ENCODE measurements at regions not wholly inside any gene's neighbourhood (a gene's known extent, or its start where the extent isn't known, plus 50 kb on each side); places are given as distances from the start of the nearest gene placed in this dataset.
"Not testable (repeated sequence)": the region's sequence is repeated elsewhere in the genome, so short reads cannot be mapped to it uniquely, and the experiment has no call there.

GRCh38 chr3:194189243-194189791 lies 53.4 kb downstream of the HES1 start:
- Histone ChIP-seq H3K27ac (ENCODE audit: low read length) (no peak overlapping the region), H3K4me1 (ENCODE audit: control insufficient read depth, low read depth, low read length) (peaks cover 6% of the 10 kb centered on the region), H3K9me3 (ENCODE audit: control insufficient read depth, low read depth, low read length) (no peaks in the 10 kb centered on the region)

GRCh38 chr3:194191850-194192249 lies 55.9 kb downstream of the HES1 start:
- not testable (repeated sequence) for H3K27me3 ChIP-seq (ENCODE audit: control insufficient read depth, insufficient read depth, low read length); H3K4me1 ChIP-seq (ENCODE audit: control insufficient read depth, low read depth, low read length); H3K4me3 ChIP-seq (ENCODE audit: low read length); H3K36me3 ChIP-seq (ENCODE audit: control insufficient read depth, low read depth, low read length); H3K9ac ChIP-seq (ENCODE audit: low read length); H3K27ac ChIP-seq (ENCODE audit: low read length); H3K9me3 ChIP-seq (ENCODE audit: control insufficient read depth, low read depth, low read length)

More at GRCh38 chr3:194189243-194189791, 53.4 kb downstream of the HES1 start:
- no peak overlapping the region for H3K4me3 ChIP-seq (ENCODE audit: low read length)
- H3K9ac ChIP-seq (ENCODE audit: low read length), result no peak overlapping the region
- H3K36me3 ChIP-seq (ENCODE audit: control insufficient read depth, low read depth, low read length), result no peaks in the 10 kb centered on the region
- H3K27me3 ChIP-seq (ENCODE audit: control insufficient read depth, insufficient read depth, low read length), result no peaks in the 10 kb centered on the region

GRCh38 chr3:194194051-194194756 lies 58.3 kb downstream of the HES1 start:
- Histone ChIP-seq H3K27ac (ENCODE audit: low read length) (no peak overlapping the region), H3K27me3 (ENCODE audit: control insufficient read depth, insufficient read depth, low read length) (no peaks in the 10 kb centered on the region), H3K9me3 (ENCODE audit: control insufficient read depth, low read depth, low read length) (no peaks in the 10 kb centered on the region), H3K4me1 (ENCODE audit: control insufficient read depth, low read depth, low read length) (no peaks in the 10 kb centered on the region), H3K36me3 (ENCODE audit: control insufficient read depth, low read depth, low read length) (no peaks in the 10 kb centered on the region), H3K4me3 (ENCODE audit: low read length) (no peak overlapping the region), H3K9ac (ENCODE audit: low read length) (no peak overlapping the region)

- no peaks in the 10 kb centered on the region for H3K9me3 ChIP-seq (ENCODE audit: control insufficient read depth, low read depth, low read length)
- H3K27me3 ChIP-seq (ENCODE audit: control insufficient read depth, insufficient read depth, low read length), result no peaks in the 10 kb centered on the region
- no peak overlapping the region for H3K27ac ChIP-seq (ENCODE audit: low read length)
- H3K4me3 ChIP-seq (ENCODE audit: low read length), result no peak overlapping the region
- H3K4me1 ChIP-seq (ENCODE audit: control insufficient read depth, low read depth, low read length), result no peaks in the 10 kb centered on the region
- no peaks in the 10 kb centered on the region for H3K36me3 ChIP-seq (ENCODE audit: control insufficient read depth, low read depth, low read length)
- H3K9ac ChIP-seq (ENCODE audit: low read length), result no peak overlapping the region
These were observed 58.8 kb downstream of the HES1 start for GRCh38 chr3:194194757-194195085.

GRCh38 chr3:194195611-194196010 lies 59.7 kb downstream of the HES1 start:
- H3K9me3 ChIP-seq (ENCODE audit: control insufficient read depth, low read depth, low read length), result no peaks in the 10 kb centered on the region
- no peaks in the 10 kb centered on the region for H3K4me1 ChIP-seq (ENCODE audit: control insufficient read depth, low read depth, low read length)
- no peaks in the 10 kb centered on the region for H3K36me3 ChIP-seq (ENCODE audit: control insufficient read depth, low read depth, low read length)
- no peak overlapping the region for H3K4me3 ChIP-seq (ENCODE audit: low read length)
- no peak overlapping the region for H3K27ac ChIP-seq (ENCODE audit: low read length)
- no peak overlapping the region for H3K9ac ChIP-seq (ENCODE audit: low read length)
- no peaks in the 10 kb centered on the region for H3K27me3 ChIP-seq (ENCODE audit: control insufficient read depth, insufficient read depth, low read length)

GRCh38 chr3:194196876-194197275 lies 60.9 kb downstream of the HES1 start:
- Histone ChIP-seq H3K36me3 (ENCODE audit: control insufficient read depth, low read depth, low read length) (no peaks in the 10 kb centered on the region), H3K27ac (ENCODE audit: low read length) (no peak overlapping the region), H3K9ac (ENCODE audit: low read length) (no peak overlapping the region), H3K9me3 (ENCODE audit: control insufficient read depth, low read depth, low read length) (no peaks in the 10 kb centered on the region), H3K4me1 (ENCODE audit: control insufficient read depth, low read depth, low read length) (no peaks in the 10 kb centered on the region), H3K27me3 (ENCODE audit: control insufficient read depth, insufficient read depth, low read length) (no peaks in the 10 kb centered on the region), H3K4me3 (ENCODE audit: low read length) (no peak overlapping the region)

- Histone ChIP-seq H3K27ac (ENCODE audit: low read length) (no peak overlapping the region), H3K9me3 (ENCODE audit: control insufficient read depth, low read depth, low read length) (no peaks in the 10 kb centered on the region), H3K4me1 (ENCODE audit: control insufficient read depth, low read depth, low read length) (no peaks in the 10 kb centered on the region), H3K4me3 (ENCODE audit: low read length) (no peak overlapping the region), H3K36me3 (ENCODE audit: control insufficient read depth, low read depth, low read length) (no peaks in the 10 kb centered on the region), H3K9ac (ENCODE audit: low read length) (no peak overlapping the region), H3K27me3 (ENCODE audit: control insufficient read depth, insufficient read depth, low read length) (peaks cover 5% of the 10 kb centered on the region)
These were observed 61.5 kb downstream of the HES1 start for GRCh38 chr3:194197396-194197960.

GRCh38 chr3:194197981-194198695 lies 62.2 kb downstream of the HES1 start:
- peaks cover 12% of the 10 kb centered on the region for H3K27me3 ChIP-seq (ENCODE audit: control insufficient read depth, insufficient read depth, low read length)
- no peak overlapping the region for H3K9ac ChIP-seq (ENCODE audit: low read length)
- H3K4me1 ChIP-seq (ENCODE audit: control insufficient read depth, low read depth, low read length), result peaks cover 1% of the 10 kb centered on the region
- no peaks in the 10 kb centered on the region for H3K36me3 ChIP-seq (ENCODE audit: control insufficient read depth, low read depth, low read length)
- no peaks in the 10 kb centered on the region for H3K9me3 ChIP-seq (ENCODE audit: control insufficient read depth, low read depth, low read length)
- no peak overlapping the region for H3K27ac ChIP-seq (ENCODE audit: low read length)
- no peak overlapping the region for H3K4me3 ChIP-seq (ENCODE audit: low read length)

- H3K9ac ChIP-seq (ENCODE audit: low read length), result no peak overlapping the region
- H3K27me3 ChIP-seq (ENCODE audit: control insufficient read depth, insufficient read depth, low read length), result peaks cover 20% of the 10 kb centered on the region
- H3K27ac ChIP-seq (ENCODE audit: low read length), result no peak overlapping the region
- H3K36me3 ChIP-seq (ENCODE audit: control insufficient read depth, low read depth, low read length), result no peaks in the 10 kb centered on the region
- H3K9me3 ChIP-seq (ENCODE audit: control insufficient read depth, low read depth, low read length), result no peaks in the 10 kb centered on the region
- H3K4me1 ChIP-seq (ENCODE audit: control insufficient read depth, low read depth, low read length), result peaks cover 8% of the 10 kb centered on the region
- no peak overlapping the region for H3K4me3 ChIP-seq (ENCODE audit: low read length)
These were observed 63.0 kb downstream of the HES1 start for GRCh38 chr3:194198938-194199337.

GRCh38 chr3:194200422-194201081 lies 64.6 kb downstream of the HES1 start:
- no peak overlapping the region for H3K4me3 ChIP-seq (ENCODE audit: low read length)
- peaks cover 19% of the 10 kb centered on the region for H3K4me1 ChIP-seq (ENCODE audit: control insufficient read depth, low read depth, low read length)
- no peaks in the 10 kb centered on the region for H3K36me3 ChIP-seq (ENCODE audit: control insufficient read depth, low read depth, low read length)
- H3K27me3 ChIP-seq (ENCODE audit: control insufficient read depth, insufficient read depth, low read length), result peaks cover 30% of the 10 kb centered on the region
- no peak overlapping the region for H3K9ac ChIP-seq (ENCODE audit: low read length)
- no peaks in the 10 kb centered on the region for H3K9me3 ChIP-seq (ENCODE audit: control insufficient read depth, low read depth, low read length)
- no peak overlapping the region for H3K27ac ChIP-seq (ENCODE audit: low read length)

GRCh38 chr3:194201953-194202666 lies 66.2 kb downstream of the HES1 start:
- Histone ChIP-seq H3K4me1 (ENCODE audit: control insufficient read depth, low read depth, low read length) (peaks cover 24% of the 10 kb centered on the region), H3K27ac (ENCODE audit: low read length) (no peak overlapping the region), H3K4me3 (ENCODE audit: low read length) (no peak overlapping the region), H3K9ac (ENCODE audit: low read length) (no peak overlapping the region), H3K9me3 (ENCODE audit: control insufficient read depth, low read depth, low read length) (no peaks in the 10 kb centered on the region), H3K27me3 (ENCODE audit: control insufficient read depth, insufficient read depth, low read length) (peaks cover 30% of the 10 kb centered on the region), H3K36me3 (ENCODE audit: control insufficient read depth, low read depth, low read length) (no peaks in the 10 kb centered on the region)

Data from iPS-18a (cell line).